ENCODE measurements at regions not wholly inside any gene's neighbourhood (a gene's known extent, or its start where the extent isn't known, plus 50 kb on each side); places are given as distances from the start of the nearest gene placed in this dataset.

GRCh38 chr5:50574121-50574520 is 92.3 kb upstream of the PARP8 start:
- TF ChIP-seq EZH2 (IDR thresholded peaks at IDR 0.05; ENCODE audit: low read depth) (no peak), CTCF (conservative IDR thresholded peaks at IDR 0.05) (no peak)

Measured in PC-9 (cell line).